Caki2 (cell line): ENCODE measurements at regions not wholly inside any gene's neighbourhood (a gene's known extent, or its start where the extent isn't known, plus 50 kb on each side); places are given as distances from the start of the nearest gene placed in this dataset.
A peak's percentile ranks its signal among the peaks of the same experiment; 100 is the strongest.

Source experiments
- DNase-seq: peaks from one replicate; pipeline ENCODE4 v3.0.0-alpha.2; 2015; ENCODE audit warnings: low read depth
- in situ Hi-C: cut with HindIII; loops from 2 replicates; pipeline ENCODE4 v1.10.0; 2016; ENCODE audit warnings: low sequenced_read_pairs, low pct_unique_long_range_greater_than_20kb, mixed read lengths

- no peak for DNase-seq
- in situ Hi-C loops, result no loop called here
Observed at GRCh38 chr5:100273846-100274580, 261.2 kb upstream of the FAM174A start.

GRCh38 chr5:100270023-100270771 is 265.0 kb upstream of the FAM174A start:
- in situ Hi-C loops, result no loop called here
- DNase-seq, result peak; percentile 93

GRCh38 chr5:100260968-100261367 is 274.2 kb upstream of the FAM174A start:
- in situ Hi-C loops, result no loop called here

GRCh38 chr5:100252944-100253343 is 282.2 kb upstream of the FAM174A start:
- no peak for DNase-seq
- in situ Hi-C loops, result no loop called here

More at GRCh38 chr5:100260968-100261367, 274.2 kb upstream of the FAM174A start:
- DNase-seq, result no peak

GRCh38 chr5:100252037-100252436 is 283.1 kb upstream of the FAM174A start:
- DNase-seq, result no peak
- in situ Hi-C loops, result no loop called here

- in situ Hi-C loops, result no loop called here
- no peak for DNase-seq
Observed at GRCh38 chr5:100249884-100250269, 285.3 kb upstream of the FAM174A start.

- DNase-seq, result no peak
- in situ Hi-C loops, result no loop called here
Observed at GRCh38 chr5:100249211-100249883, 285.8 kb upstream of the FAM174A start.

GRCh38 chr5:100232736-100233135 is 302.4 kb upstream of the FAM174A start:
- in situ Hi-C loops, result no loop called here
- DNase-seq, result no peak

GRCh38 chr5:100188778-100189177 is 346.4 kb upstream of the FAM174A start:
- no peak for DNase-seq
- in situ Hi-C loops, result no loop called here

GRCh38 chr5:100188339-100188738 is 346.8 kb upstream of the FAM174A start:
- in situ Hi-C loops, result no loop called here
- DNase-seq, result no peak

GRCh38 chr5:100186181-100186580 is 349.0 kb upstream of the FAM174A start:
- no peak for DNase-seq
- in situ Hi-C loops, result no loop called here

- DNase-seq, result no peak
- in situ Hi-C loops, result no loop called here
Observed at GRCh38 chr5:100182402-100182801, 352.8 kb upstream of the FAM174A start.

- DNase-seq, result no peak
- in situ Hi-C loops, result no loop called here
Observed at GRCh38 chr5:100175346-100175745, 359.8 kb upstream of the FAM174A start.

GRCh38 chr5:100165309-100165708 is 369.9 kb upstream of the FAM174A start:
- in situ Hi-C loops, result no loop called here
- no peak for DNase-seq

GRCh38 chr5:100161868-100162267 is 373.3 kb upstream of the FAM174A start:
- in situ Hi-C loops, result no loop called here
- DNase-seq, result no peak

- DNase-seq, result no peak
- in situ Hi-C loops, result no loop called here
Observed at GRCh38 chr5:100157066-100157465, 378.1 kb upstream of the FAM174A start.

- in situ Hi-C loops, result no loop called here
Observed at GRCh38 chr5:100148239-100148638, 386.9 kb upstream of the FAM174A start.

GRCh38 chr5:100142607-100143006 is 392.6 kb upstream of the FAM174A start:
- in situ Hi-C loops, result no loop called here
- DNase-seq, result no peak

More at GRCh38 chr5:100148239-100148638, 386.9 kb upstream of the FAM174A start:
- DNase-seq, result no peak

GRCh38 chr5:100131161-100131560 is 404.0 kb upstream of the FAM174A start:
- in situ Hi-C loops, result no loop called here
- peak; percentile 12 for DNase-seq
